ENCODE measurements at regions not wholly inside any gene's neighbourhood (a gene's known extent, or its start where the extent isn't known, plus 50 kb on each side); places are given as distances from the start of the nearest gene placed in this dataset.

- no peak for TF ChIP-seq SIN3A (conservative IDR thresholded peaks at IDR 0.05 in 1 of 2, IDR thresholded peaks at IDR 0.05 in 1 of 2; ENCODE audit: low read depth in 1 of 2, low read length in 2 of 2)
- no peak for TF ChIP-seq POU5F1 (IDR thresholded peaks at IDR 0.05; ENCODE audit: low read depth, low read length)
- TF ChIP-seq EP300 (IDR thresholded peaks at IDR 0.05; ENCODE audit: borderline replicate concordance in 1 of 2, low read depth in 2 of 2, low read length in 2 of 2) = no peak
- no peak for TF ChIP-seq CTCF (IDR thresholded peaks at IDR 0.05; ENCODE audit: control extremely low read depth in 1 of 3, insufficient read depth in 1 of 3, low read depth in 1 of 3, low read length in 3 of 3)
- no peak for TF ChIP-seq TAF1 (IDR thresholded peaks at IDR 0.05; ENCODE audit: low read depth, low read length)
- TF ChIP-seq MAFK (IDR thresholded peaks at IDR 0.05; ENCODE audit: low read depth, low read length) = no peak
- TF ChIP-seq SP1 (IDR thresholded peaks at IDR 0.05; ENCODE audit: low read depth, low read length) = no peak
Observed at GRCh38 chr3:124442463-124442862, 287.8 kb upstream of the UMPS start.
